ENCODE measurements at regions not wholly inside any gene's neighbourhood (a gene's known extent, or its start where the extent isn't known, plus 50 kb on each side); places are given as distances from the start of the nearest gene placed in this dataset.

- no peak for TF ChIP-seq CTCF (IDR thresholded peaks at IDR 0.05; ENCODE audit: low read depth, low read length)
- no peak for DNase-seq
- H3K4me1 ChIP-seq = no peaks in the 10 kb centered on the region
Observed at GRCh38 chr10:106520698-106521097, 643.8 kb downstream of the SORCS1 start.

DNA sequence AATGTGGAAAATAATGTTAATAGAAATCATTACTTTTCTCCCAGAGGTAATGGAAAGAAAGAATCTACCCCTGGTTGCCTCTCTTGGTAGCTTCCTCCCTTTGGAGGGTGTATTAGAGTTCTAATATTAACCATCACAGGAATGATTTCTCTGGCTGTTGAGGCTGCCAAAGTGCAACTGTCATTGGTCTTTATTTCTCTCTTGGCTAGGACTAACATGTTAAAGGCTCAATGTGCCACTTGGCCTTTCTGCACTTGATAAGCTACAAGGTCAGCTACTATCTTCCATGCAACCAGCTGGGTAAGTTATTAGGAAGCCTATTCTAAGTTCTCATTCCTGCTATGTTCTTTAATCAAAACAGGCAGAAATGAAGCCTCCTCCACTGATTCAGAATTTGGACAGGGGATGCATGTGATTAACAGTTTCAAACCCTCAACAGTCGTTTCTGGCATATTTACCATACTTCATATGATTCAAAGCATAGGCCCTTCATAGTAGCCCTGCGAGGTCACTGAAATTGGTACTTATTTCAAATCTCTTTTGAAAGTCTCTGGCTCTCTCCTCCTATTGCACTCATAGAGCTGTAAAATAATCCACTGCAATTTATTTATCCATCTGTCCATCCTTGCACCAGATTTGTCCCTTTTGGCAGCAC is 645.0 kb downstream of the SORCS1 start:
- Histone ChIP-seq H3K4me3 (ENCODE audit: low read depth, low read length) (no peak overlapping the region), H3K4me1 (no peaks in the 10 kb centered on the region), H3K9me3 (no peaks in the 10 kb centered on the region), H3K36me3 (no peaks in the 10 kb centered on the region), H3K27me3 (no peaks in the 10 kb centered on the region)
- no peak for TF ChIP-seq CTCF (IDR thresholded peaks at IDR 0.05; ENCODE audit: low read depth, low read length)
- DNase-seq = no peak

More at GRCh38 chr10:106520698-106521097, 643.8 kb downstream of the SORCS1 start:
- Histone ChIP-seq H3K9me3 (no peaks in the 10 kb centered on the region), H3K36me3 (no peaks in the 10 kb centered on the region), H3K27me3 (no peaks in the 10 kb centered on the region), H3K4me3 (ENCODE audit: low read depth, low read length) (no peak overlapping the region)

DNA sequence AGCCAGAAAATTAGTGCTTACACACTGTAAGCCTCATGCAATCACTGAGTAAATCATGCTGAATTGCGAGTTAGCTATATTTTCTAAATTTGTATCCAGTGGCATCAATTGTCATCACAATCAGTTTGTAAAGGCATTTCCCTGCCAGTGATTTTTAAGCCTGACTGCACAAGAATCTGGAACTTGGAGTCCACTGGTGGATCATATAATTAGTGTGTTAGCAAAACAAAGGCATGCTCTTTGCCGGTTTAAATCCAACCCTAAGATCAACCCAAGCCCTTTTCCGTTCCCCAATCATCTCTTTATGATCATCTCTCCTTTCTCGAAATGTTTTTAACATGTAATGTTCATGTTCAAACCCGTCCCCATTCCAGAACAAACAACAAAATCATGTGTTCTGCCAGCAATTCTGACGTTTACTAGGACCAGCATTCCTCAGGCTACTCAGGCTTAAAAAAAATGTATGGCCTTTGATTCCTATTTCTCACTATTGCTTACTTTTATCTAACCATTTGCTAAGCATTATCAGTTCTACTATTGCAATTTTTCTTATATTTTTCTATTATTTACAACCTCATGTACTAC is 649.2 kb downstream of the SORCS1 start:
- H3K9me3 ChIP-seq = no peaks in the 10 kb centered on the region
- TF ChIP-seq CTCF (IDR thresholded peaks at IDR 0.05; ENCODE audit: low read depth, low read length) = no peak
- no peaks in the 10 kb centered on the region for H3K36me3 ChIP-seq
- H3K4me3 ChIP-seq (ENCODE audit: low read depth, low read length) = no peak overlapping the region
- H3K4me1 ChIP-seq = no peaks in the 10 kb centered on the region
- no peaks in the 10 kb centered on the region for H3K27me3 ChIP-seq
- no peak for DNase-seq

DNA sequence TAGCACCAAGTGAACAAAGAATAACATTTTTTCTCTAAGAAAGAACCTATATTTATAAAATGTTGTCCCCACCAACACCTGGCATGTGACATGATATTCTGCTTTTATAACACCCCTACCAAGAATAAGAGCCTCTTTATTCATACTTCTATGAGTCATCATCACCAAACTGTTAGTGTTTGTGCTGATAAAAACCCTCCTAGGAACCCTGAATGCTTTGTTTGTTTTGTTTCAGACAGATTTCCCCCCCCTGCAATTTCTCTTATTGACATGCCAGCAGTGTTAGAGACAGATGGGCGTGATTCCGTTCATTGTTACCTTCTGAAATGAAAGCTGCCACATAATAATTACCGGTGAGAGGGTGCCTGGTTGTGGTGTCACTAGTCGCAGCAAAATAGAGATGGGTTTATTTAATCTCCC is 651.1 kb downstream of the SORCS1 start:
- Histone ChIP-seq H3K4me1 (no peaks in the 10 kb centered on the region), H3K27me3 (no peaks in the 10 kb centered on the region), H3K36me3 (no peaks in the 10 kb centered on the region), H3K4me3 (ENCODE audit: low read depth, low read length) (no peak overlapping the region), H3K9me3 (no peaks in the 10 kb centered on the region)
- no peak for DNase-seq
- no peak for TF ChIP-seq CTCF (IDR thresholded peaks at IDR 0.05; ENCODE audit: low read depth, low read length)

DNA sequence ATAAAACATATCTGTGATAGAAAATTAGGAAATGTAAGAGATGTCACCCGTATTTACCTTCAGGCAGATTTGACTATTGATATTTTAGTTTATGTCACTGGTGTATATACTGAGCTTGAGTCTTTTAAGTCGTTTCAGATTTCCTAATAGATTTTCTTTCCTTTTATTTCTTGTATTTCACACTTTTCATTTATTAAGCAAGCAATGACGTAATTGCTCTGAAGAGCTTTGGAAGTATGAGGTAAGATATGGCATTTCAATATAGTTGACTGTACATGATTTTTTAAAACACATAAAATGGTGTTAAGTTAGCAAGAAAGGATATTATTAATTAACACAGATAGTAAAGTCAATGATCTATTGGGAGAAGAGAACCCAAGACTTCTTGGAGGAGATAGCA is 652.6 kb downstream of the SORCS1 start:
- no peaks in the 10 kb centered on the region for H3K36me3 ChIP-seq
- no peak for DNase-seq
- no peak for TF ChIP-seq CTCF (IDR thresholded peaks at IDR 0.05; ENCODE audit: low read depth, low read length)
- H3K27me3 ChIP-seq = no peaks in the 10 kb centered on the region
- no peak overlapping the region for H3K4me3 ChIP-seq (ENCODE audit: low read depth, low read length)
- H3K4me1 ChIP-seq = no peaks in the 10 kb centered on the region
- no peaks in the 10 kb centered on the region for H3K9me3 ChIP-seq

- Histone ChIP-seq H3K4me1 (no peaks in the 10 kb centered on the region), H3K27me3 (no peaks in the 10 kb centered on the region), H3K4me3 (ENCODE audit: low read depth, low read length) (no peak overlapping the region), H3K9me3 (no peaks in the 10 kb centered on the region), H3K36me3 (no peaks in the 10 kb centered on the region)
- TF ChIP-seq CTCF (IDR thresholded peaks at IDR 0.05; ENCODE audit: low read depth, low read length) = no peak
- DNase-seq = no peak
Observed at GRCh38 chr10:106508950-106509349, 655.6 kb downstream of the SORCS1 start.

All from BE2C (cell line).